Peyer's patch (tissue), 4 donors: ENCODE measurements at regions not wholly inside any gene's neighbourhood (a gene's known extent, or its start where the extent isn't known, plus 50 kb on each side); places are given as distances from the start of the nearest gene placed in this dataset.

Experiments
- DNase-seq, 3 donors: peaks; one replicate each; pipeline ENCODE4 v3.0.0-alpha.2; 2017 to 2019
- H3K27ac ChIP-seq, 4 donors: fragments of 200-600 bp; sonication (generic); one replicate each; pipeline ENCODE4 v1.5.1; 2016 to 2019
- H3K27me3 ChIP-seq, 2 donors: fragments of 200-600 bp; sonication (generic); one replicate each; pipeline ENCODE4 v1.5.1; 2019
- H3K36me3 ChIP-seq, 3 donors: fragments of 200-600 bp; sonication (generic); one replicate each; pipeline ENCODE4 v1.5.1; 2016 to 2019
- H3K4me1 ChIP-seq, 4 donors: fragments of 200-600 bp; sonication (generic); one replicate each; pipeline ENCODE4 v1.5.1; 2016 to 2019
- H3K4me3 ChIP-seq, 4 donors: fragments of 200-600 bp; sonication (generic); 1 replicate in 3 of 4; 2 replicates in 1 of 4; pipeline ENCODE4 v1.5.1; 2016 to 2019; ENCODE audit warnings: mild to moderate bottlenecking in 1 of 4
- H3K9me3 ChIP-seq, 4 donors: fragments of 200-600 bp; sonication (generic); one replicate each; pipeline ENCODE4 v1.5.1; 2016 to 2019; ENCODE audit warnings: mild to moderate bottlenecking in 1 of 4
- CTCF ChIP-seq, 6 experiments: fragments of 450-650 bp in 4 of 6; fragments of 200-600 bp in 2 of 6; sonication (generic) in 1 of 6; IDR thresholded peaks; one replicate each; pipeline ENCODE4 v1.5.1; 2017 to 2019; ENCODE audit warnings: antibody characterized with exemption in 6 of 6, mild to moderate bottlenecking in 3 of 6, moderate library complexity in 1 of 6
- POLR2A ChIP-seq, 2 donors: fragments of 450-650 bp; IDR thresholded peaks; one replicate each; pipeline ENCODE4 v1.5.1; 2017; ENCODE audit warnings: antibody characterized with exemption in 2 of 2, mild to moderate bottlenecking in 2 of 2, moderate library complexity in 2 of 2

- TF ChIP-seq POLR2A (IDR thresholded peaks at IDR 0.05) (no peak), CTCF (IDR thresholded peaks at IDR 0.05) (no peak)
Observed at GRCh38 chr17:52762147-52762793, 603.8 kb upstream of the CA10 start.

DNA sequence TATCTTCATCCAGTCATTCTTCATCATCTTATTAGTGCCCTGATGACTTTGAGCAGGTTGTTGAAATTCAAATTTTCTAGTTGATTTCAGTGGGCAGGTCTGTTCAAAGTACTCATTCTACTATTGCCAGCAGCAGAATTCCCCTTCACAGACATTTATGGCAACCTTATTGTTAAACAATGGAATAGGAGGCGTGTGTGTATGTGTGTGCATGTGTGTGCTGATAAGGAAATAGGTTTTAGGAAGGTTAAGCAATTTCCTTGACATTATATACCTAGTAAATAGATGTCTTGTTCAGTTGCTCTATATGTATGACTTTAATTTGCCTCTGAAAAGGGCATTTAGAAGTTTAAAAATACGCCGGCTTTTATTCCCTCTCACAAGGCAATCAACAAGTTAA is 601.4 kb upstream of the CA10 start:
- Histone ChIP-seq H3K27ac (no peak overlapping the region), H3K4me1 (no peaks in the 10 kb centered on the region), H3K36me3 (no peaks in the 10 kb centered on the region), H3K9me3 (peaks cover 0 to 5% (median 0%) of the 10 kb centered on the region in 4 donors), H3K4me3 (no peak overlapping the region), H3K27me3 (no peaks in the 10 kb centered on the region)
- no peak for DNase-seq
- TF ChIP-seq CTCF (IDR thresholded peaks at IDR 0.05) (no peak), POLR2A (IDR thresholded peaks at IDR 0.05) (no peak)

More at GRCh38 chr17:52762147-52762793, 603.8 kb upstream of the CA10 start:
- Histone ChIP-seq H3K4me1 (no peaks in the 10 kb centered on the region), H3K27ac (no peak overlapping the region), H3K4me3 (no peak overlapping the region), H3K36me3 (no peaks in the 10 kb centered on the region), H3K9me3 (peaks cover 0 to 5% (median 0%) of the 10 kb centered on the region in 4 donors), H3K27me3 (no peaks in the 10 kb centered on the region)
- no peak for DNase-seq

DNA sequence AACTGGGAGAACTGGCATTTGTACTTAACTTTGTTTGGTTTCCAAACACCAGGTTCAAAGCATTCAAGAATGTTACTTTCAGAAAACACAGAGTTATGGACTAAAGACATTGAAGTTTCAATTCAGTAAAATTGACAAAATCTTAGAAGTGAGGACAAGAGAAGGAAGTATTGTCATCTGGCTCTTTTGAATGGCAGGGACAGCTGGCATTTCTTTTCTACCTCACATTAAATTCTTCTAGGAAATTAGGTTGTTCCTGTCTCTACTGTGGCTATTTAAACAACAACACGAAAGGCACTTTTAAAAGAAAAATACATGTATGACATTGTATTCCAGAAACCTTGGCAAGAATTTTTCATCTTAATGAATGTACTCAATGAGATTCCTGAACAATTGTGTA is 600.0 kb upstream of the CA10 start:
- no peak for DNase-seq
- Histone ChIP-seq H3K4me3 (no peak overlapping the region), H3K27me3 (no peaks in the 10 kb centered on the region), H3K4me1 (no peaks in the 10 kb centered on the region), H3K27ac (no peak overlapping the region), H3K9me3 (no peaks in the 10 kb centered on the region), H3K36me3 (no peaks in the 10 kb centered on the region)
- TF ChIP-seq CTCF (IDR thresholded peaks at IDR 0.05) (no peak), POLR2A (IDR thresholded peaks at IDR 0.05) (no peak)

DNA sequence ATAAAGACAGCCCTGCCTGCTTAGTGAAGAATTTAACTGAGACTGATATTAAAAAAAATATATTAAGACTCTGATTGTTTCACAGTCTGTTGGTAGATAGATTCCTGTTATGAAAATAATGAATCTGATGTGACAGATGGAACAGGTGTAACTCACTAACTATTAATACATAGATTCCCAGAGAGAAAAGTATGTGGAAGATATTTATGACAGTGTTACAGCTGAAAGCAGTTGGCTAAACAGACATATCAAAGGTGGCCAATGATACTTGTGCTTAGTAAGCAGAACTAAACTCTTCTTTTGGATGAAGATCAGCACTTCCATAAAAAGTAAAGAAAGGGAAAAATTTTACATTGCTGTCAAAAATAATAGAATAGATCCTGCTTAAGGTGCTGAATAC is 598.2 kb upstream of the CA10 start:
- no peak overlapping the region for H3K4me3 ChIP-seq
- no peak for DNase-seq
- no peaks in the 10 kb centered on the region for H3K36me3 ChIP-seq
- H3K27me3 ChIP-seq = no peaks in the 10 kb centered on the region
- no peaks in the 10 kb centered on the region for H3K9me3 ChIP-seq
- no peak overlapping the region for H3K27ac ChIP-seq
- H3K4me1 ChIP-seq = no peaks in the 10 kb centered on the region
- TF ChIP-seq CTCF (IDR thresholded peaks at IDR 0.05) (no peak), POLR2A (IDR thresholded peaks at IDR 0.05) (no peak)

DNA sequence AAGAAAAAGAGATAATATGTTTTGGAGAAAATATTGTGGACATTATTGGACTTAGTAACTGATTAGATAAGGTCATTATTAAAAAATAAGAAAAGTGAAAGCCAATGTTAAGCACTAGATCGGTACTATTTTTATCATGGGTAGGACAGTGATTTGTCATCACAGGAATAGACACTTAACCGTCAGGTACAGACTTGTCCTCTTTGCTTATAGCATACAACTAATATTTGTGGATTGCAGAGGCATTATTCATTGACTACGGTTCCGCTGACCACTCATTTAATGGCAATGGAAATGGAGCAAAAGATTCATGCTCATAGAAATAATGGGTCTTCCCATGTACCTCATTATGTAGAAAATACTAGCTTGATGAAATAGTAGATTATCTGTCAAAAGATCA is 596.3 kb upstream of the CA10 start:
- peaks cover 0 to 4% (median 0%) of the 10 kb centered on the region in 4 donors for H3K9me3 ChIP-seq
- DNase-seq = no peak
- no peaks in the 10 kb centered on the region for H3K36me3 ChIP-seq
- H3K4me1 ChIP-seq = no peaks in the 10 kb centered on the region
- H3K27ac ChIP-seq = no peak overlapping the region
- H3K4me3 ChIP-seq = no peak overlapping the region
- TF ChIP-seq POLR2A (IDR thresholded peaks at IDR 0.05) = no peak
- TF ChIP-seq CTCF (IDR thresholded peaks at IDR 0.05) = no peak
- H3K27me3 ChIP-seq = no peaks in the 10 kb centered on the region

DNA sequence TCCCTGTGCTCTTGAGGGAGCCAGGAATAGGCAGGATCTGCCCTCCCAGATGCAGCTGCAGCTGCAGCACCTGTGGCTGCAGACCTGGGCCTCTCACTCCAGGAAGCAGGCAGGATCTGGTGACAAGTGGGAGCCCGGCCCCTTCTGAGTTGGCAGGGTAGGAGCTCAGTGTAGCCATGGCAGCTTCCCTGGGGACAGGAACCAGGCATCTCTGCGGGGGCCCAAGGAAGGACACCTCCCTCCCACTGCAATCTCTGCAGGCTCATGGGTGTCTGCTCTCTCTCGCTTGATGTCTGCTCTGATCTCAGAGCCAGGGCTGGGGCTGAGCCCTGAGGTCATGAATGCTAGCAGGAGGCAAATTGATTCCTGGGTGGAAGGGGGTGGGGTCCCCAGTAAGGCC is 592.5 kb upstream of the CA10 start:
- Histone ChIP-seq H3K27ac (no peak overlapping the region), H3K27me3 (no peaks in the 10 kb centered on the region), H3K4me1 (no peaks in the 10 kb centered on the region), H3K36me3 (no peaks in the 10 kb centered on the region), H3K4me3 (no peak overlapping the region), H3K9me3 (peaks cover 0 to 4% (median 0%) of the 10 kb centered on the region in 4 donors)
- DNase-seq = no peak
- TF ChIP-seq CTCF (IDR thresholded peaks at IDR 0.05) (no peak), POLR2A (IDR thresholded peaks at IDR 0.05) (no peak)
